ENCODE measurements at regions not wholly inside any gene's neighbourhood (a gene's known extent, or its start where the extent isn't known, plus 50 kb on each side); places are given as distances from the start of the nearest gene placed in this dataset.
A peak's percentile ranks its signal among the peaks of the same experiment; 100 is the strongest.

DNA sequence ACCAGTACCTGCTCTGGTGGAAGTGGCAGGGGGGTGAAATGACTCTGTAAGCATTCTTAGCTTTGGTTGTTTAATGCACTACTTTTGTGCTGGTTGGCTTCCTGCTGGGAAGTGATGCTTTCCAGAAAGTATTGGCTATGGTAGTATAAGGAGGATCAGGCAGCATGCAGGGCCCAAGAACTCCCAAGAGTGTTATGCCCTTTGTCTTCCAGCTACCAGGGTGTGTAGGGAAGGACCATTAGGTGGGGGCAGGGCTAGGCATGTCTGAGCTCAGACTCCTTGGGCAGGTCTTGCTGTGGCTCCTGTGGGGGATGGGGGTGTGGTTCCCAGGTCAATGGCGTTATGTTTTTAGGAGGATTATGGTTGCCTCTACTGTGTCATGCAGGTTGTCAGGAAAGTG, 135.8 kb upstream of the TRPC7 start:
- TF ChIP-seq, protein P1, sequence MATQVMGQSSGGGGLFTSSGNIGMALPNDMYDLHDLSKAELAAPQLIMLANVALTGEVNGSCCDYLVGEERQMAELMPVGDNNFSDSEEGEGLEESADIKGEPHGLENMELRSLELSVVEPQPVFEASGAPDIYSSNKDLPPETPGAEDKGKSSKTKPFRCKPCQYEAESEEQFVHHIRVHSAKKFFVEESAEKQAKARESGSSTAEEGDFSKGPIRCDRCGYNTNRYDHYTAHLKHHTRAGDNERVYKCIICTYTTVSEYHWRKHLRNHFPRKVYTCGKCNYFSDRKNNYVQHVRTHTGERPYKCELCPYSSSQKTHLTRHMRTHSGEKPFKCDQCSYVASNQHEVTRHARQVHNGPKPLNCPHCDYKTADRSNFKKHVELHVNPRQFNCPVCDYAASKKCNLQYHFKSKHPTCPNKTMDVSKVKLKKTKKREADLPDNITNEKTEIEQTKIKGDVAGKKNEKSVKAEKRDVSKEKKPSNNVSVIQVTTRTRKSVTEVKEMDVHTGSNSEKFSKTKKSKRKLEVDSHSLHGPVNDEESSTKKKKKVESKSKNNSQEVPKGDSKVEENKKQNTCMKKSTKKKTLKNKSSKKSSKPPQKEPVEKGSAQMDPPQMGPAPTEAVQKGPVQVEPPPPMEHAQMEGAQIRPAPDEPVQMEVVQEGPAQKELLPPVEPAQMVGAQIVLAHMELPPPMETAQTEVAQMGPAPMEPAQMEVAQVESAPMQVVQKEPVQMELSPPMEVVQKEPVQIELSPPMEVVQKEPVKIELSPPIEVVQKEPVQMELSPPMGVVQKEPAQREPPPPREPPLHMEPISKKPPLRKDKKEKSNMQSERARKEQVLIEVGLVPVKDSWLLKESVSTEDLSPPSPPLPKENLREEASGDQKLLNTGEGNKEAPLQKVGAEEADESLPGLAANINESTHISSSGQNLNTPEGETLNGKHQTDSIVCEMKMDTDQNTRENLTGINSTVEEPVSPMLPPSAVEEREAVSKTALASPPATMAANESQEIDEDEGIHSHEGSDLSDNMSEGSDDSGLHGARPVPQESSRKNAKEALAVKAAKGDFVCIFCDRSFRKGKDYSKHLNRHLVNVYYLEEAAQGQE (IDR thresholded peaks at IDR 0.05; ENCODE audit: borderline replicate concordance), result no peak
- TF ChIP-seq SMC3 (conservative IDR thresholded peaks at IDR 0.05; ENCODE audit: poor library complexity) (no peak), EZH2 (IDR thresholded peaks at IDR 0.05; ENCODE audit: borderline replicate concordance, insufficient read depth, low read length, poor library complexity, severe bottlenecking) (no peak), TAF1 (IDR thresholded peaks at IDR 0.05; ENCODE audit: low read depth) (no peak), RAD21 (conservative IDR thresholded peaks at IDR 0.05) (no peak), MXI1 (conservative IDR thresholded peaks at IDR 0.05; ENCODE audit: poor library complexity, severe bottlenecking) (no peak)
- TF ChIP-seq, protein P2, sequence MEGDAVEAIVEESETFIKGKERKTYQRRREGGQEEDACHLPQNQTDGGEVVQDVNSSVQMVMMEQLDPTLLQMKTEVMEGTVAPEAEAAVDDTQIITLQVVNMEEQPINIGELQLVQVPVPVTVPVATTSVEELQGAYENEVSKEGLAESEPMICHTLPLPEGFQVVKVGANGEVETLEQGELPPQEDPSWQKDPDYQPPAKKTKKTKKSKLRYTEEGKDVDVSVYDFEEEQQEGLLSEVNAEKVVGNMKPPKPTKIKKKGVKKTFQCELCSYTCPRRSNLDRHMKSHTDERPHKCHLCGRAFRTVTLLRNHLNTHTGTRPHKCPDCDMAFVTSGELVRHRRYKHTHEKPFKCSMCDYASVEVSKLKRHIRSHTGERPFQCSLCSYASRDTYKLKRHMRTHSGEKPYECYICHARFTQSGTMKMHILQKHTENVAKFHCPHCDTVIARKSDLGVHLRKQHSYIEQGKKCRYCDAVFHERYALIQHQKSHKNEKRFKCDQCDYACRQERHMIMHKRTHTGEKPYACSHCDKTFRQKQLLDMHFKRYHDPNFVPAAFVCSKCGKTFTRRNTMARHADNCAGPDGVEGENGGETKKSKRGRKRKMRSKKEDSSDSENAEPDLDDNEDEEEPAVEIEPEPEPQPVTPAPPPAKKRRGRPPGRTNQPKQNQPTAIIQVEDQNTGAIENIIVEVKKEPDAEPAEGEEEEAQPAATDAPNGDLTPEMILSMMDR (IDR thresholded peaks at IDR 0.05; ENCODE audit: poor library complexity, severe bottlenecking), result no peak

DNA sequence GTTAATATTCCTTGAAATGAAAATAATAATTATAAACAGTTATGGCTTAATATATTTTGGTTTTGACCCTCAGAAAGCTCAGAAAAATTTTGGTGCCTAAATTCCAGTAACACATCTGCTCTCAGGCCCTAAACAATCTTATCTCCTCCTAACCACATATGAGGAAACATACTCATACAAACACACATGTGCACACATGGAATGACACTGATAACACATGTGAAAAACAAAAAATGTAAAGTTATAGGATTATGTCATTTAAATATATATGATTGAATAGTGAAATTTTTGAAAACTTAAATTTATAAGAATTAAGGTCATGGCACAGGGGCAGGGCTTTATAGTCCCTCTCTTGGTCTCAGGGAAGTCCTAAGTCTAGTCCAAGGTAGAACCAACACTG, 127.2 kb upstream of the TRPC7 start:
- Histone ChIP-seq H3K9me2 (ENCODE audit: insufficient read depth, low read length) (no peaks in the 10 kb centered on the region), H3K4me3 (ENCODE audit: low read length) (no peak overlapping the region), H3K27me3 (ENCODE audit: insufficient read depth, low read depth, low read length) (no peaks in the 10 kb centered on the region), H3K9me3 (ENCODE audit: low read length) (no peaks in the 10 kb centered on the region), H3K27ac (ENCODE audit: low read length) (no peak overlapping the region), H3F3A (ENCODE audit: insufficient read depth, low read length, poor library complexity, severe bottlenecking) (no peaks in the 10 kb centered on the region), H3K79me2 (replicated peaks; ENCODE audit: insufficient read depth, low read length) (no peaks in the 10 kb centered on the region), H4K20me1 (ENCODE audit: insufficient read depth) (no peaks in the 10 kb centered on the region), H3K9ac (ENCODE audit: low read length) (no peak overlapping the region), H2AFZ (ENCODE audit: low read depth, low read length) (no peak overlapping the region), H3K36me3 (ENCODE audit: insufficient read depth, low read length) (no peaks in the 10 kb centered on the region), H3K4me2 (ENCODE audit: low read length) (no peak overlapping the region)
- TF ChIP-seq POLR2AphosphoS5 (IDR thresholded peaks at IDR 0.05), result no peak
- no peak for TF ChIP-seq SMC3 (conservative IDR thresholded peaks at IDR 0.05; ENCODE audit: poor library complexity)
- no peak for TF ChIP-seq EZH2 (IDR thresholded peaks at IDR 0.05; ENCODE audit: borderline replicate concordance, insufficient read depth, low read length, poor library complexity, severe bottlenecking)

More for the DNA sequence above, 135.8 kb upstream of the TRPC7 start:
- Histone ChIP-seq H3K79me2 (replicated peaks; ENCODE audit: insufficient read depth, low read length) (no peaks in the 10 kb centered on the region), H3K9me2 (ENCODE audit: insufficient read depth, low read length) (no peaks in the 10 kb centered on the region), H2AFZ (ENCODE audit: low read depth, low read length) (no peak overlapping the region), H4K20me1 (ENCODE audit: insufficient read depth) (no peaks in the 10 kb centered on the region), H3K27me3 (ENCODE audit: insufficient read depth, low read depth, low read length) (no peaks in the 10 kb centered on the region), H3K4me3 (ENCODE audit: low read length) (no peak overlapping the region), H3K36me3 (ENCODE audit: insufficient read depth, low read length) (no peaks in the 10 kb centered on the region), H3K27ac (ENCODE audit: low read length) (no peak overlapping the region), H3K4me2 (ENCODE audit: low read length) (no peak overlapping the region), H3F3A (ENCODE audit: insufficient read depth, low read length, poor library complexity, severe bottlenecking) (no peaks in the 10 kb centered on the region), H3K9me3 (ENCODE audit: low read length) (no peaks in the 10 kb centered on the region), H3K9ac (ENCODE audit: low read length) (no peak overlapping the region)

DNA sequence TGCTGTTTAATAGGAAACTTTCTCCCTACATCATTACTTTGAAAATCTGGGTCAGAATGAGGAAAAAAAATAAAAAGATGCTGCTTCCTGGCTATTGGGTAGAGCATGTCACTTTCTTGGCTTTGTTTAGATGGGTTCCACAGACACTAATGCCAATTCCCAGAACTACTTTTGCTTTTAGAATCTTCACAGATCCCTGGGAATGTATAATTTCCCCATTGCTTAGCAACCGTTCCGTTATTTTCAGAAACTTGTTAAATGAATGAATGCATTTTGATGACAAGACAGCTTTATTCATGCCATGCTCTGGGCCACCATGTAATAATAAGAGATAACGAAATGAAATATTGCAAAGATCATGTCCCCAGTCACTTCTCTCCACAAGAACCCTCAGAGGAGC, 126.5 kb upstream of the TRPC7 start:
- TF ChIP-seq MXI1 (conservative IDR thresholded peaks at IDR 0.05; ENCODE audit: poor library complexity, severe bottlenecking) (no peak), EZH2 (IDR thresholded peaks at IDR 0.05; ENCODE audit: borderline replicate concordance, insufficient read depth, low read length, poor library complexity, severe bottlenecking) (no peak), EP300 (conservative IDR thresholded peaks at IDR 0.05; ENCODE audit: poor library complexity, severe bottlenecking) (peak; percentile 21), TAF1 (IDR thresholded peaks at IDR 0.05; ENCODE audit: low read depth) (no peak)
- Histone ChIP-seq H3K4me2 (ENCODE audit: low read length) (no peak overlapping the region), H2AFZ (ENCODE audit: low read depth, low read length) (no peak overlapping the region), H3K4me3 (ENCODE audit: low read length) (no peak overlapping the region), H3K9ac (ENCODE audit: low read length) (no peak overlapping the region), H3K27ac (ENCODE audit: low read length) (no peak overlapping the region), H3K79me2 (replicated peaks; ENCODE audit: insufficient read depth, low read length) (no peaks in the 10 kb centered on the region), H3K27me3 (ENCODE audit: insufficient read depth, low read depth, low read length) (no peaks in the 10 kb centered on the region), H3K9me3 (ENCODE audit: low read length) (no peaks in the 10 kb centered on the region), H4K20me1 (ENCODE audit: insufficient read depth) (no peaks in the 10 kb centered on the region), H3K36me3 (ENCODE audit: insufficient read depth, low read length) (no peaks in the 10 kb centered on the region), H3K9me2 (ENCODE audit: insufficient read depth, low read length) (no peaks in the 10 kb centered on the region), H3F3A (ENCODE audit: insufficient read depth, low read length, poor library complexity, severe bottlenecking) (no peaks in the 10 kb centered on the region)

Data from neural cell (in vitro differentiated cells).